ENCODE measurements at regions not wholly inside any gene's neighbourhood (a gene's known extent, or its start where the extent isn't known, plus 50 kb on each side); places are given as distances from the start of the nearest gene placed in this dataset.
"Not testable (repeated sequence)": the region's sequence is repeated elsewhere in the genome, so short reads cannot be mapped to it uniquely, and the experiment has no call there.

- not testable (repeated sequence) for TF ChIP-seq POLR2AphosphoS5 (IDR thresholded peaks at IDR 0.05; ENCODE audit: insufficient read depth, low read depth, low read length); CTCF (IDR thresholded peaks at IDR 0.05; ENCODE audit: extremely low read depth in 1 of 2, insufficient read depth in 1 of 2, low read depth in 1 of 2, low read length in 2 of 2); POLR2A (IDR thresholded peaks at IDR 0.05; ENCODE audit: low read depth, low read length)
Observed at GRCh38 chr4:111076299-111076698, 453.4 kb upstream of the PITX2 start.

Data from endothelial cell of umbilical vein (primary cell).